HUES48 (cell line): ENCODE measurements at regions not wholly inside any gene's neighbourhood (a gene's known extent, or its start where the extent isn't known, plus 50 kb on each side); places are given as distances from the start of the nearest gene placed in this dataset.

Experiments
- H3K27ac ChIP-seq: one replicate; pipeline ENCODE4 v1.7.0; 2013; ENCODE audit warnings: low read depth, low read length, inconsistent platforms
- H3K27me3 ChIP-seq: 2 replicates; pipeline ENCODE4 v1.6.1; 2013; ENCODE audit warnings: mild to moderate bottlenecking, low read length; ENCODE audit not compliant: control insufficient read depth, insufficient read depth
- H3K36me3 ChIP-seq: 2 replicates; pipeline ENCODE4 v1.6.1; 2013; ENCODE audit warnings: low read length; ENCODE audit not compliant: control insufficient read depth, insufficient read depth
- H3K4me1 ChIP-seq: 2 replicates; pipeline ENCODE4 v1.6.1; 2013; ENCODE audit warnings: mild to moderate bottlenecking, low read length; ENCODE audit not compliant: control insufficient read depth, insufficient read depth
- H3K4me3 ChIP-seq: 2 replicates; pipeline ENCODE4 v1.5.1; 2013; ENCODE audit warnings: mild to moderate bottlenecking, low read depth, low read length
- H3K9ac ChIP-seq: 2 replicates; pipeline ENCODE4 v1.6.1; 2013; ENCODE audit warnings: mild to moderate bottlenecking, low read depth, low read length, moderate library complexity
- H3K9me3 ChIP-seq: 2 replicates; pipeline ENCODE4 v1.6.1; 2013; ENCODE audit warnings: low read length; ENCODE audit not compliant: control insufficient read depth, insufficient read depth

DNA sequence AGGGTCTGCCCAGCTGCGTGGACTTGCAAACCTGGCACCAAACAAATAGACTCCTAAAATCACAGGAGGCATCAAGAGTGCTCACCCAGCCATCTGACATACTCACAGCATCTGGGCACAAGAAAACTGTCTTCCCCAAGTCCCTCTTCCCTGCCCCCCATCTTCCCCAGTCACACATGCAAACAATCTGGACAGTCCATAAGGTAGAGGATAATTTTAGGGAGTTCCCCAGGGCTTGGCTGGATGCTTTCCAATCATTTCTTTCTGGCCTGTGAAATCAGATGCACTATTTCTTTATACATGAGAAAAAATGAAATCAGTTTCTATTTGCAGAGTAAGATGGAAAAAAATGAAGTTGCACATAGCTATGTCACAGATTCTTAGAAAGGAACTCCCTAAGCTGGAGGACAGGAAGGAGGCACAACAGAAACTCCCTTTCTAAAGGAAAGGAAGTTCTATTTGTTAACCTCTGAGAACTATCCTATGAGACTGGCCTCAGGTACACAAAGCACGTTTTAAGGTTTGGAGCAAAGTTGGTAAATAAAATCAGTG is 342.3 kb downstream of the HNRNPD start:
- Histone ChIP-seq H3K9ac (no peak overlapping the region), H3K4me3 (no peak overlapping the region), H3K9me3 (no peaks in the 10 kb centered on the region), H3K27me3 (no peaks in the 10 kb centered on the region), H3K4me1 (peaks cover 14% of the 10 kb centered on the region), H3K27ac (no peak overlapping the region), H3K36me3 (no peaks in the 10 kb centered on the region)

DNA sequence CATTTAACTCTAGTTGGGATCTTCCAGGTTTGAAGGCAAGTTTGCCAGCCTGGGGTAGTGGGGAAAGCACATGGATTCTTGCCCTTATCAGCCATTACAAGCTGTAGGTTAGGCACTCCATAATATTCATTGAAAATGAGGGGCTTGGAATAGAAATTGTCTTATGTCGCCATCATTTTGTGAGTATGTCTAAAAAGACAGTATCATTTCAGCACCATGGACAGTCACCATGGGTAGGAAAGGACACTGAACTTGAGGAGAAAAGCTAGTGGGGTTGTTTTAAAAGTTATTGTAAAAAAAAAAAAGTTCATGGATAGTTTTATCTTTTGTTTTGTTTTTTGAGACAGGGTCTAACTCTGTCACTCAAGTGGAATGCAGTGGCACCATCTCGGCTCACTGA is 356.1 kb downstream of the HNRNPD start:
- H3K4me1 ChIP-seq: no peaks in the 10 kb centered on the region
- no peaks in the 10 kb centered on the region for H3K27me3 ChIP-seq
- no peak overlapping the region for H3K27ac ChIP-seq
- H3K36me3 ChIP-seq: no peaks in the 10 kb centered on the region
- peaks cover 8% of the 10 kb centered on the region; the same call in 1 of the 2 replicates for H3K9me3 ChIP-seq
- H3K4me3 ChIP-seq: no peak overlapping the region
- H3K9ac ChIP-seq: no peak overlapping the region

DNA sequence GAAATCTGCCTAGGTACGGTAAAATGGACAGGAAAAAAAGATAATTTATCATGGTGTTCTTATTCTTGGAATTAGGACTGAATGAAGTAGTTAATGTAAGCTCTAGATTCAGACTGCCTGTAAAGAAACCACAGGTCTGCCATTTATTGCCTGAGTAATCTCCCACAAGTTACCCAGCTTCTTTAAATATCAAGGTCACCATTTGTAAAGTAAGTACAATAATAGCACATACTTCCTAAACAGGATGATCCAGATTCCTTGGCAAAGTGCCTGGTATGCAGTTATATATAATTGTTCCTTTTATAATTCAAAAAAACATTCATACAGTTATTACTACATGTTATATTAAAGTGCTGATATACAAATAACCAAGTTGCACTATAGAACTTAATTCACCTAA is 368.6 kb downstream of the HNRNPD start:
- H3K4me1 ChIP-seq: no peaks in the 10 kb centered on the region
- H3K27ac ChIP-seq: no peak overlapping the region
- H3K9me3 ChIP-seq: peaks cover 6% of the 10 kb centered on the region; the same call in 1 of the 2 replicates
- H3K27me3 ChIP-seq: no peaks in the 10 kb centered on the region
- no peak overlapping the region for H3K9ac ChIP-seq
- H3K36me3 ChIP-seq: no peaks in the 10 kb centered on the region
- H3K4me3 ChIP-seq: no peak overlapping the region

DNA sequence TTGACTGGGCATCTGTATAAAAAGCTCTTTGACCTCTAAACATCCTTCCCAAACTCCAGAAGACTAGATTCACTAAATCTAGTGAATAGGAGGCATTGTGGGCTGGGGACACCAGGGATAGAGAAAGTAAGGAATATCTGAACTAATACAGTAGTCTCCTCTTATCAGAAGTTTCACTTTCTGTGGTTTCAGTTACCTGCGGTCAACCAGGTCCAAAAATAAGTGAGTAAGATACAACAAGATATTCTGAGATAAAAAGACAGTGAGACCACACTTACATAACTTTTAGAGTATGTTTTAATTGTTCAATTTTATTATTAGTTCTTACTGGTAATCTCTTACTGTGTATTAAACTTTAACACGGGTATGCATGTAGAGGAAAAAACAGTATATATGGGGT is 376.5 kb downstream of the HNRNPD start:
- Histone ChIP-seq H3K36me3 (no peaks in the 10 kb centered on the region), H3K9me3 (peaks cover 4% of the 10 kb centered on the region; the same call in 1 of the 2 replicates), H3K27me3 (no peaks in the 10 kb centered on the region), H3K9ac (no peak overlapping the region), H3K27ac (no peak overlapping the region), H3K4me1 (no peaks in the 10 kb centered on the region), H3K4me3 (no peak overlapping the region)

DNA sequence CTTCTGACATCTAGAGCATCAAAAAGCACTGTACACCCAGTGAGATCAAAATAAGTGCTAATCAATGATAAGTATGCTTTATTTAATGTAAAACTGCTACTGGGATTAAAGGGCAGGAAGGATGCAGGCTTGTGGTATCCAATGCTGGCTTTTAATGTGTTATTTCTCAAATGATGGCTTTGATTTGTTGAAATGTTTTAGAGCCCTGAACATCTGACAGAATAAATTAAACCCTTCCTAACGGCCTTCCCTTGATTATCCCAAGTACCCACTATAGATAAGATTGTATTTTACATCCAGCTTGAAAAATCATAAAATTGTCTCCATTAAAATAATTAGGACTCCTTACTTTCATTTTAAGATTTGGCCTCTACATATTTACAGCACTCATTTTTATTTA is 382.9 kb downstream of the HNRNPD start:
- Histone ChIP-seq H3K36me3 (no peaks in the 10 kb centered on the region), H3K9me3 (no peaks in the 10 kb centered on the region), H3K27me3 (no peaks in the 10 kb centered on the region), H3K4me3 (no peak overlapping the region), H3K4me1 (peaks cover 31% of the 10 kb centered on the region), H3K9ac (no peak overlapping the region), H3K27ac (no peak overlapping the region)

DNA sequence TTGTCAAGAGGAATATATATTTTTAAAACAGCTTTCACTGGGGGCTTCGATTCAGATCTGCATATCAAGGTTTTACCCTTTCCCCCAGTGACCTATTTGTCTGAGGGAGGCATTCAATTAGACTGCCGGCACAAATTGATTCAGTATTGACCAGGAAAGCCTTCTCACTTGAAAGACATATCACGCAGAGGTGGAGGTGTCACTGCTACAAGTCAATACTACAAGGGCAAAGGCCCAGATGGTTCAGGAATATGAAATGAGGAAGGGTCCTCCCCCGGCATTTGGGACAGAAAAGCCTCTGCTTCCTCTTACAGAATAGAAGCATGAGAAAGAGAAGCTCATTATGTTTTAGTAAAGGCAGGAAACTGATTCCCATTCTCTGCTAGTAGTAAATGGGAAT is 383.6 kb downstream of the HNRNPD start:
- H3K9ac ChIP-seq: no peak overlapping the region
- no peak overlapping the region for H3K27ac ChIP-seq
- H3K27me3 ChIP-seq: no peaks in the 10 kb centered on the region
- no peaks in the 10 kb centered on the region for H3K9me3 ChIP-seq
- H3K36me3 ChIP-seq: no peaks in the 10 kb centered on the region
- H3K4me1 ChIP-seq: peaks cover 33% of the 10 kb centered on the region
- H3K4me3 ChIP-seq: no peak overlapping the region

DNA sequence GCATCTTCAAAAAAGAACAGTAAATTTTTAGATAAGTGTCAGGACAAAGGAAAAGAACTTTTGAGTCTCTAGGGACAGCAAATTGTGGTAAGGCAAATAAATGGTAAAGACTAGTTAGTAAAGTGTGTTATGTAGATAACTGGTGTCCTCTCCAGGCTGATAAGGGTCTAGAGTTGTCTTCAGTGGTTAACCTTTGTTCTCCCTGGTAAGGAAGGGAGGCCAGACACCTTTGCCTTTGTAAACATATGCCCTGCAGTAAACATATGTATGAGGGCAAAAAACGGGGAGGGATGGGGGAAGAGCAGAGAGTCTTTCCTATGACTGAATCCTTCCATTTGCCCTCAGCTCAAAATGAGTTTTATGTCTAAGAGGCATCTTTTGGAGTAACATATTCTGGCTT is 384.6 kb downstream of the HNRNPD start:
- no peaks in the 10 kb centered on the region for H3K9me3 ChIP-seq

DNA sequence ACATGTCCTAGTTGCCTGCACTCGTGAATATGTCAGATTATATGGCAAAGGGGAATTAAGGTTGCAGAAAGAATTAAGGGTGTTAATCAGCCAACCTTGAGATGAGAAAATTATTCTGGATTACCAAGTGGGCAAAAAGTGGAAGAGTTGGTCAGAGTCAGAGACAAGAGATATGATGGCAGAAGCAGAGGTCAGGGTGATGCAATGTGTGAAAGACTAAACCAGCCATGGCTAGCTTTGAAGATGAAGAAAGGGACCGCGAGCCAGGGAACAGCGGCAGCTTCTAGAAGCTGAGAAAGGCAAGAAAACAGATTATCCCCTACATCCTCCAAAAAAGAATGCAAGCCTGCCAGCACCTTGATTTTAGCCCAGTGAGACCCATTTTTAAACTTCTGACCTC is 385.6 kb downstream of the HNRNPD start:
- no peaks in the 10 kb centered on the region for H3K36me3 ChIP-seq
- no peak overlapping the region for H3K27ac ChIP-seq
- H3K9me3 ChIP-seq: no peaks in the 10 kb centered on the region
- no peak overlapping the region for H3K4me3 ChIP-seq
- H3K4me1 ChIP-seq: peaks cover 33% of the 10 kb centered on the region
- no peaks in the 10 kb centered on the region for H3K27me3 ChIP-seq
- H3K9ac ChIP-seq: no peak overlapping the region

More for the DNA sequence above, 384.6 kb downstream of the HNRNPD start:
- no peak overlapping the region for H3K9ac ChIP-seq
- no peak overlapping the region for H3K4me3 ChIP-seq
- H3K27me3 ChIP-seq: no peaks in the 10 kb centered on the region
- no peak overlapping the region for H3K27ac ChIP-seq
- H3K36me3 ChIP-seq: no peaks in the 10 kb centered on the region
- peaks cover 33% of the 10 kb centered on the region for H3K4me1 ChIP-seq

DNA sequence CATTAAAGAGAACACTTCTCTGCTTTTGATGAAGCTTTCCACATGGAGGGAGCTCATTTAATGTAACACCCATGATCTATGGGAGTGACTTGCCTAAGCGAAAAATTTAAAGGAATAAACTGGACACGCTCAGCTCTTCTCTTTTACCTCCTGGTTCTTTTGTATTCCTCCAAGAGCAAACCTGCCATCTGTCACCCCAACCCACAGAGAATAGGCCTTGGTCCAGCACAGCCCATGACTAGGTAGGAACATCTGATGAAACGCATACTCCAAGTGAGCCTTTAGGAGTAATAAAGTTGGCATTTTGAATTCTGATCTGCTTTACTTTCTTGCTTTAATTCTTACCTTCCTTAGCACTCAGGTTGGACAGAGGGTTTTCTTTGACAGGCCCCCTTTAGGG is 389.0 kb downstream of the HNRNPD start:
- Histone ChIP-seq H3K9me3 (no peaks in the 10 kb centered on the region), H3K4me1 (peaks cover 12% of the 10 kb centered on the region), H3K27me3 (no peaks in the 10 kb centered on the region), H3K27ac (no peak overlapping the region), H3K9ac (no peak overlapping the region), H3K36me3 (no peaks in the 10 kb centered on the region), H3K4me3 (no peak overlapping the region)

DNA sequence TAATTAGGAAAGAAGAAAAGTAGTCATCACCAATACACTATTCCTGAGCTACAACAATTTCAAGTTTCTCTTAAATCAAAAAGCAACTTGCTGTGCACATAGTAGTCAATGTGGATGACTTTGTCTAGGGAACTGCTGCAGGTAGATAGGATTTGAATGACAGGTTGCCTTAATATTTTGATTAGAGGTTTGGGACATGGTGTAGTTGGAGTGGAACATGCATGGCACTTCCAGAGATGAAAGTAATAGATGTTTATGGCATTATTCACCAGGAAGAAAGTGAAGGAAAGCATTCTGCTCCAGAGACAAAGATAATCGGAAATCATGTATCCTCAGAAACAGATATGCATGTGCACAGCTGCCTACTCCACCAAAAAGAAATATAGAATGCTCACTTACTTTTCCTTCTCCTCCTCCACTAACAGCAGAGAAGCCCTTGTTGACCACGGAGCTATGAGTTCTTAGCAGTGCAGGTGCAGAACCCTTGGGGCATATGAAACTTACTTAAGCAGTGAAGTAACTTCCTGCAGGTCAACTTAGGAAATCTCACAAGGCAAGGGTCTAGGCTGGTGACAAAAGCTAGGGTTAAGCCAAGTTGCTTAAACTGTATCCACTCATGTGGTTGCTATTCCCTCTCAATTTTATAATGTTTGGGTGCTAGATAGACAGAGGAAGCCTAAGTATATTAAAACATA is 390.8 kb downstream of the HNRNPD start:
- H3K27ac ChIP-seq: no peak overlapping the region
- no peaks in the 10 kb centered on the region for H3K27me3 ChIP-seq
- no peaks in the 10 kb centered on the region for H3K36me3 ChIP-seq
- no peaks in the 10 kb centered on the region for H3K9me3 ChIP-seq
- no peak overlapping the region for H3K4me3 ChIP-seq
- no peak overlapping the region for H3K9ac ChIP-seq
- H3K4me1 ChIP-seq: peaks cover 8% of the 10 kb centered on the region; the same call in 1 of the 2 replicates

DNA sequence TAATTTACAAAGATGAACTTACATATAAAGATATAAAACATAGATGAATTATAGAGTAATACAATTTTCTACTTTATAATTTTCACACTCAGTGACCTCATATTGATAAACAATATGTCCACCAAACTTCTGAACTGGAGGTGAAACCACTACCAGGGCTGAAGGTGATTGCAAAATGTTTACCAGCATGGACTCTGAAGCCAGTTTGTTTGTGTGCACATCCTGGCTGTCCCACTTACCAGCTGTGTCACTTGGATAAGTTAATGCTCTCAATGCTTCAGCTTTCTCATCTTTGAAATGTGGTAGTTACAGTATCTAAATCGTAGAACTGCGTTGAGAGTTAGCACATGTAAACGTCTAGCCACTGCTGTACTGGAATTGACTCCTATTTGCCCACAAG is 392.6 kb downstream of the HNRNPD start:
- H3K36me3 ChIP-seq: no peaks in the 10 kb centered on the region

More for the DNA sequence above, 392.6 kb downstream of the HNRNPD start:
- Histone ChIP-seq H3K9ac (no peak overlapping the region), H3K27me3 (no peaks in the 10 kb centered on the region), H3K9me3 (no peaks in the 10 kb centered on the region), H3K4me3 (no peak overlapping the region), H3K4me1 (peaks cover 5% of the 10 kb centered on the region; the same call in 1 of the 2 replicates), H3K27ac (no peak overlapping the region)
